ENCODE measurements at regions not wholly inside any gene's neighbourhood (a gene's known extent, or its start where the extent isn't known, plus 50 kb on each side); places are given as distances from the start of the nearest gene placed in this dataset.

- Histone ChIP-seq H3K4me3 (replicated peaks; ENCODE audit: insufficient read depth, low read length) (no peak overlapping the region), H3K27me3 (ENCODE audit: insufficient read depth, poor library complexity, severe bottlenecking) (peaks cover 12% of the 10 kb centered on the region), H3K27ac (replicated peaks) (no peak overlapping the region)
- no peak for DNase-seq (ENCODE audit: low read depth in 1 of 2, low spot score in 1 of 2)
- TF ChIP-seq REST (IDR thresholded peaks at IDR 0.05; ENCODE audit: insufficient replicate concordance, low read depth) (no peak), SPI1 (IDR thresholded peaks at IDR 0.05; ENCODE audit: borderline replicate concordance, low read depth) (no peak), GABPA (IDR thresholded peaks at IDR 0.05; ENCODE audit: low read depth) (no peak), POLR2AphosphoS5 (IDR thresholded peaks at IDR 0.05; ENCODE audit: low read depth) (no peak)
- TF ChIP-seq, protein P1, sequence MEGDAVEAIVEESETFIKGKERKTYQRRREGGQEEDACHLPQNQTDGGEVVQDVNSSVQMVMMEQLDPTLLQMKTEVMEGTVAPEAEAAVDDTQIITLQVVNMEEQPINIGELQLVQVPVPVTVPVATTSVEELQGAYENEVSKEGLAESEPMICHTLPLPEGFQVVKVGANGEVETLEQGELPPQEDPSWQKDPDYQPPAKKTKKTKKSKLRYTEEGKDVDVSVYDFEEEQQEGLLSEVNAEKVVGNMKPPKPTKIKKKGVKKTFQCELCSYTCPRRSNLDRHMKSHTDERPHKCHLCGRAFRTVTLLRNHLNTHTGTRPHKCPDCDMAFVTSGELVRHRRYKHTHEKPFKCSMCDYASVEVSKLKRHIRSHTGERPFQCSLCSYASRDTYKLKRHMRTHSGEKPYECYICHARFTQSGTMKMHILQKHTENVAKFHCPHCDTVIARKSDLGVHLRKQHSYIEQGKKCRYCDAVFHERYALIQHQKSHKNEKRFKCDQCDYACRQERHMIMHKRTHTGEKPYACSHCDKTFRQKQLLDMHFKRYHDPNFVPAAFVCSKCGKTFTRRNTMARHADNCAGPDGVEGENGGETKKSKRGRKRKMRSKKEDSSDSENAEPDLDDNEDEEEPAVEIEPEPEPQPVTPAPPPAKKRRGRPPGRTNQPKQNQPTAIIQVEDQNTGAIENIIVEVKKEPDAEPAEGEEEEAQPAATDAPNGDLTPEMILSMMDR (IDR thresholded peaks at IDR 0.05; ENCODE audit: insufficient read depth, low read length): no peak
These were observed 153.0 kb upstream of the TMTC4 start for GRCh38 chr13:100827489-100828176.

GRCh38 chr13:100826441-100826840 lies 151.8 kb upstream of the TMTC4 start:
- peaks cover 12% of the 10 kb centered on the region for H3K27me3 ChIP-seq (ENCODE audit: insufficient read depth, poor library complexity, severe bottlenecking)

DNA sequence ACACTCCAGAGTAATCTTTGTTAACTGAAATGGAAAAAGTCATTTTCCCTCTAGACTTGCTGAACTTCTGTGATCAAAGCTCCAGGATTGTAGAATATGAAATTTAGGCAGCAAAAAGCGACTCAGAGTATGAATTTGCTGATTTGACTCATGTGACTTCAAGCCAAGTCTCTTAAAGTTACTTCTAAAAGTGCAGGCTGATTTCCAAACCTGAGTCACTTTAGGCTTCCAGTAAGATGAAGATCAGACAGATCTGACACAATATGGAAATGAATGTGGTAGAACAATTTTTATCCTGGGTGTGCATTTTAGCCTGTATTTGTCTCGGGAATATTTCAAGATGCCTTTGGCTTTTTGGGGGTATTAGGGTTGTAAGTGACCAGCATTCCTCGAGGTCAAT lies 151.0 kb upstream of the TMTC4 start:
- Histone ChIP-seq H3K27me3 (ENCODE audit: insufficient read depth, poor library complexity, severe bottlenecking) (peaks cover 12% of the 10 kb centered on the region), H3K27ac (replicated peaks) (no peak overlapping the region), H3K4me3 (replicated peaks; ENCODE audit: insufficient read depth, low read length) (no peak overlapping the region)
- no peak for DNase-seq (ENCODE audit: low read depth in 1 of 2, low spot score in 1 of 2)
- TF ChIP-seq, protein P1 (IDR thresholded peaks at IDR 0.05; ENCODE audit: insufficient read depth, low read length): no peak
- TF ChIP-seq GABPA (IDR thresholded peaks at IDR 0.05; ENCODE audit: low read depth) (no peak), SPI1 (IDR thresholded peaks at IDR 0.05; ENCODE audit: borderline replicate concordance, low read depth) (no peak), REST (IDR thresholded peaks at IDR 0.05; ENCODE audit: insufficient replicate concordance, low read depth) (no peak), POLR2AphosphoS5 (IDR thresholded peaks at IDR 0.05; ENCODE audit: low read depth) (no peak)

More at GRCh38 chr13:100826441-100826840, 151.8 kb upstream of the TMTC4 start:
- Histone ChIP-seq H3K27ac (replicated peaks) (no peak overlapping the region), H3K4me3 (replicated peaks; ENCODE audit: insufficient read depth, low read length) (no peak overlapping the region)
- DNase-seq (ENCODE audit: low read depth in 1 of 2, low spot score in 1 of 2): no peak
- no peak for TF ChIP-seq GABPA (IDR thresholded peaks at IDR 0.05; ENCODE audit: low read depth)
- TF ChIP-seq, protein P1 (IDR thresholded peaks at IDR 0.05; ENCODE audit: insufficient read depth, low read length): no peak
- TF ChIP-seq SPI1 (IDR thresholded peaks at IDR 0.05; ENCODE audit: borderline replicate concordance, low read depth): no peak
- TF ChIP-seq POLR2AphosphoS5 (IDR thresholded peaks at IDR 0.05; ENCODE audit: low read depth): no peak
- TF ChIP-seq REST (IDR thresholded peaks at IDR 0.05; ENCODE audit: insufficient replicate concordance, low read depth): no peak
